ENCODE measurements at regions not wholly inside any gene's neighbourhood (a gene's known extent, or its start where the extent isn't known, plus 50 kb on each side); places are given as distances from the start of the nearest gene placed in this dataset.

GRCh38 chr2:180790891-180791290 is 189.5 kb upstream of the UBE2E3 start:
- intact Hi-C loops (cut with DNase I; ENCODE audit: low total_unique reads): no loop called here
- H3K4me1 ChIP-seq: no peaks in the 10 kb centered on the region
- DNase-seq: no peak

DNA sequence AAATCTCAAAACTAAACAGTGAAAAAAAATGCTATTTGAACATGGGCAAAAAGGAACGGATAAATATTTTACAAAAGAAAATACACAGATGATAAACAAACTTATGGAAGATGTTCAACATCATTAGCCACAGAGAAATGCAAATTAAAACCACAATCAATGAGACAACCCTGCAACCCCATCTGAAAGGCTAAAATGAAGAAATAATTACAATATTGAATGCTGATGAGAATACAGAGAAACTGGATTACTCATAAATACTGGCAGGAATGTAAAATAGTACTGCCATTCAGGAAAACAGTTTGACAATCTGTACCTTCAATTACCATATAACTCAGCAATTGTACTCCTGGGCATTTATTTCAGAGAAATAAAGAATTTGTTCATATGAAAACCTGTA is 193.1 kb upstream of the UBE2E3 start:
- DNase-seq: no peak
- TF ChIP-seq POLR2AphosphoS5 (IDR thresholded peaks at IDR 0.05) (no peak), POLR2A (IDR thresholded peaks at IDR 0.05) (no peak)
- TF ChIP-seq, protein P1, sequence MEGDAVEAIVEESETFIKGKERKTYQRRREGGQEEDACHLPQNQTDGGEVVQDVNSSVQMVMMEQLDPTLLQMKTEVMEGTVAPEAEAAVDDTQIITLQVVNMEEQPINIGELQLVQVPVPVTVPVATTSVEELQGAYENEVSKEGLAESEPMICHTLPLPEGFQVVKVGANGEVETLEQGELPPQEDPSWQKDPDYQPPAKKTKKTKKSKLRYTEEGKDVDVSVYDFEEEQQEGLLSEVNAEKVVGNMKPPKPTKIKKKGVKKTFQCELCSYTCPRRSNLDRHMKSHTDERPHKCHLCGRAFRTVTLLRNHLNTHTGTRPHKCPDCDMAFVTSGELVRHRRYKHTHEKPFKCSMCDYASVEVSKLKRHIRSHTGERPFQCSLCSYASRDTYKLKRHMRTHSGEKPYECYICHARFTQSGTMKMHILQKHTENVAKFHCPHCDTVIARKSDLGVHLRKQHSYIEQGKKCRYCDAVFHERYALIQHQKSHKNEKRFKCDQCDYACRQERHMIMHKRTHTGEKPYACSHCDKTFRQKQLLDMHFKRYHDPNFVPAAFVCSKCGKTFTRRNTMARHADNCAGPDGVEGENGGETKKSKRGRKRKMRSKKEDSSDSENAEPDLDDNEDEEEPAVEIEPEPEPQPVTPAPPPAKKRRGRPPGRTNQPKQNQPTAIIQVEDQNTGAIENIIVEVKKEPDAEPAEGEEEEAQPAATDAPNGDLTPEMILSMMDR (IDR thresholded peaks at IDR 0.05 in 8 of 11, conservative IDR thresholded peaks at IDR 0.05 in 3 of 11): no peak
- H3K27me3 ChIP-seq (replicated peaks in 1 of 7): no peaks in the 10 kb centered on the region
- H3K36me3 ChIP-seq: no peaks in the 10 kb centered on the region
- WGBS, 5 donors: 89 to 96% (median 93%) methylated on average over 1 of the region's 1 CpG
- H3K9me3 ChIP-seq: peaks cover 0 to 5% (median 0%) of the 10 kb centered on the region in 8 donors
- H3K4me3 ChIP-seq: no peak overlapping the region
- intact Hi-C loops (cut with DNase I; ENCODE audit: low total_unique reads): no loop called here
- no peak overlapping the region for H3K27ac ChIP-seq
- H3K4me1 ChIP-seq: no peaks in the 10 kb centered on the region

More at GRCh38 chr2:180790891-180791290, 189.5 kb upstream of the UBE2E3 start:
- no peaks in the 10 kb centered on the region for H3K9me3 ChIP-seq
- no peaks in the 10 kb centered on the region for H3K27me3 ChIP-seq (replicated peaks in 1 of 7)
- no peaks in the 10 kb centered on the region for H3K36me3 ChIP-seq
- TF ChIP-seq POLR2A (IDR thresholded peaks at IDR 0.05): no peak
- TF ChIP-seq POLR2AphosphoS5 (IDR thresholded peaks at IDR 0.05): no peak
- TF ChIP-seq, protein P1 (IDR thresholded peaks at IDR 0.05 in 8 of 11, conservative IDR thresholded peaks at IDR 0.05 in 3 of 11): no peak
- H3K4me3 ChIP-seq: no peak overlapping the region
- H3K27ac ChIP-seq: no peak overlapping the region

DNA sequence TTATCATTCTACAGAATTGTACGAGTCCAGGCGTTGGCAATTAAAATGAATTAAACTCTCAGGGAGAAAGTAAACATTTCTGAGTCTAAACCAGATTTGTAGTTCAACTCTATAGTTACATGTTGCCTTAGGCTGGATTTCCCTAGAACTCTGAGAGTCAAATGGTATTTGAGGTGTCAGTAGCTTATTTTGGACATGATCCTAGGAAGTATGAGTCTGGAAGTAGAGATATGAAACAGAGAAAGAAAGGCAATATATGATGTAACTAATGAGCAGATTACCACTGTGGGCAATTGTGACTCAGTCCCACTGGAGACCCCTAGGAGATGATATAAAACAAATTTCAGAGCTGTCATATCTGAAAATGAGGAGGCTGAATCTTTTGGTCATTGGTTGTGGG is 199.1 kb upstream of the UBE2E3 start:
- no peaks in the 10 kb centered on the region for H3K36me3 ChIP-seq
- no peak overlapping the region for H3K27ac ChIP-seq
- peaks cover 0 to 5% (median 0%) of the 10 kb centered on the region in 8 donors for H3K9me3 ChIP-seq
- intact Hi-C loops (cut with DNase I; ENCODE audit: low total_unique reads): no loop called here
- 90 to 99% (median 91%) methylated on average over 2 of the region's 2 CpGs for WGBS, 5 donors
- H3K4me1 ChIP-seq: no peaks in the 10 kb centered on the region
- TF ChIP-seq POLR2A (IDR thresholded peaks at IDR 0.05) (no peak), POLR2AphosphoS5 (IDR thresholded peaks at IDR 0.05) (no peak)
- TF ChIP-seq, protein P1 (IDR thresholded peaks at IDR 0.05 in 8 of 11, conservative IDR thresholded peaks at IDR 0.05 in 3 of 11): no peak
- DNase-seq: no peak
- no peaks in the 10 kb centered on the region for H3K27me3 ChIP-seq (replicated peaks in 1 of 7)
- no peak overlapping the region for H3K4me3 ChIP-seq

- DNase-seq: no peak
- 89 to 93% (median 89%) methylated on average over 5 of the region's 5 CpGs for WGBS, 5 donors
- Histone ChIP-seq H3K4me1 (no peaks in the 10 kb centered on the region), H3K9me3 (no peaks in the 10 kb centered on the region), H3K4me3 (no peak overlapping the region), H3K27me3 (replicated peaks in 1 of 7) (no peaks in the 10 kb centered on the region), H3K27ac (no peak overlapping the region), H3K36me3 (no peaks in the 10 kb centered on the region)
- TF ChIP-seq, protein P1 (IDR thresholded peaks at IDR 0.05 in 8 of 11, conservative IDR thresholded peaks at IDR 0.05 in 3 of 11): no peak
- TF ChIP-seq POLR2A (IDR thresholded peaks at IDR 0.05): no peak
- no peak for TF ChIP-seq POLR2AphosphoS5 (IDR thresholded peaks at IDR 0.05)
- intact Hi-C loops (cut with DNase I; ENCODE audit: low total_unique reads): no loop called here
Observed at GRCh38 chr2:180778291-180778690, 202.1 kb upstream of the UBE2E3 start.

Measured in spleen (tissue), 11 donors.